Adrenal gland (tissue), 9 donors: ENCODE measurements at regions not wholly inside any gene's neighbourhood (a gene's known extent, or its start where the extent isn't known, plus 50 kb on each side); places are given as distances from the start of the nearest gene placed in this dataset.
"Not testable (repeated sequence)": the region's sequence is repeated elsewhere in the genome, so short reads cannot be mapped to it uniquely, and the experiment has no call there.

Source experiments
- DNase-seq, 7 donors: peaks; one replicate each; pipeline ENCODE4 v3.0.0-alpha.2; 2019 to 2020
- H3K27ac ChIP-seq, 5 donors: fragments of 200-600 bp; sonication (generic) in 4 of 5; 1 replicate in 3 of 5; 2 replicates in 2 of 5; pipeline versions ENCODE4 v1.5.1 to v1.8.0; 2016 to 2020; ENCODE audit warnings: mild to moderate bottlenecking in 1 of 5
- H3K27me3 ChIP-seq: fragments of 200-600 bp; 2 replicates; pipeline ENCODE4 v1.8.0; 2021
- H3K36me3 ChIP-seq, 2 donors: fragments of 200-600 bp; replicated peaks in 1 of 2; 1 replicate in 1 of 2; 2 replicates in 1 of 2; pipeline versions ENCODE4 v1.5.1 to v1.8.0; 2018 to 2022
- H3K4me1 ChIP-seq, 2 donors: fragments of 200-600 bp; replicated peaks in 1 of 2; 1 replicate in 1 of 2; 2 replicates in 1 of 2; pipeline versions ENCODE4 v1.5.1 to v1.8.0; 2018 to 2021
- H3K4me3 ChIP-seq, 4 donors: fragments of 200-600 bp; sonication (generic) in 3 of 4; one replicate each; pipeline ENCODE4 v1.5.1; 2016 to 2018
- H3K9me3 ChIP-seq, 3 donors: fragments of 200-600 bp; sonication (generic) in 1 of 3; replicated peaks in 1 of 3; 1 replicate in 2 of 3; 2 replicates in 1 of 3; pipeline versions ENCODE4 v1.5.1 to v1.8.0; 2016 to 2021
- CTCF ChIP-seq, 6 experiments: fragments of 450-650 bp in 4 of 6; fragments of 200-600 bp in 2 of 6; sonication (generic) in 1 of 6; IDR thresholded peaks; 1 replicate in 5 of 6; 2 replicates in 1 of 6; pipeline versions ENCODE4 v1.5.1 to v1.8.0; 2016 to 2021; ENCODE audit warnings: antibody characterized with exemption in 6 of 6, mild to moderate bottlenecking in 2 of 6, moderate library complexity in 1 of 6
- POLR2A ChIP-seq, 2 donors: fragments of 450-650 bp; IDR thresholded peaks; one replicate each; pipeline ENCODE4 v1.6.1; 2017; ENCODE audit warnings: antibody characterized with exemption in 2 of 2, mild to moderate bottlenecking in 2 of 2, moderate library complexity in 1 of 2
- WGBS, 4 donors: extraction: QIAGEN DNeasy Blood & Tissue Kit in 2 of 4; methylation state at CpG; one replicate each; pipeline versions ENCODE4 v1.1.5 to v1.1.7; 2013 to 2017; 5-methylcytosine and 5-hydroxymethylcytosine counted together
- intact Hi-C, 2 donors: fragments of 100-400 bp; cut with DNase I; formaldehyde crosslinking; loops; one replicate each; pipeline versions ENCODE4 v1.14.1 to v1.15.0; 2022 to 2023
- donor health status: healthy with polysubstance abuse.
- donor health status: Bipolar disorder and iron deficiency.
- donor health status: DM: yes; HTN: yes; CAD: no.
- donor health status: DM: no; HTN: no; CAD: no.
- donor health status: DM: no; HTN: no; CAD: no.

GRCh38 chr5:120818128-120818527, 354.0 kb downstream of the PRR16 start:
- no peak for DNase-seq
- H3K27ac ChIP-seq, result no peak overlapping the region
- no peak overlapping the region for H3K4me3 ChIP-seq
- no peaks in the 10 kb centered on the region for H3K27me3 ChIP-seq
- no peaks in the 10 kb centered on the region for H3K9me3 ChIP-seq
- no peaks in the 10 kb centered on the region for H3K4me1 ChIP-seq
- 78 to 89% (median 83%) methylated on average over 6 of the region's 6 CpGs for WGBS, 4 donors
- H3K36me3 ChIP-seq, result no peaks in the 10 kb centered on the region
- TF ChIP-seq POLR2A (IDR thresholded peaks at IDR 0.05) (no peak), CTCF (IDR thresholded peaks at IDR 0.05) (no peak)
- intact Hi-C loops, result no loop called here

GRCh38 chr5:120823328-120823727, 359.2 kb downstream of the PRR16 start:
- no peaks in the 10 kb centered on the region for H3K36me3 ChIP-seq
- no peaks in the 10 kb centered on the region for H3K9me3 ChIP-seq
- no peak overlapping the region for H3K4me3 ChIP-seq
- no peak overlapping the region for H3K27ac ChIP-seq
- WGBS, 4 donors, result 56 to 84% (median 76%) methylated on average over 1 of the region's 1 CpG
- TF ChIP-seq CTCF (IDR thresholded peaks at IDR 0.05), result no peak
- no peak for TF ChIP-seq POLR2A (IDR thresholded peaks at IDR 0.05)
- intact Hi-C loops, result no loop called here
- H3K27me3 ChIP-seq, result no peaks in the 10 kb centered on the region
- DNase-seq, result no peak
- H3K4me1 ChIP-seq, result no peaks in the 10 kb centered on the region

GRCh38 chr5:120831646-120832045, 367.5 kb downstream of the PRR16 start:
- H3K36me3 ChIP-seq, H3K4me1 ChIP-seq, H3K27ac ChIP-seq, H3K27me3 ChIP-seq, H3K4me3 ChIP-seq, H3K9me3 ChIP-seq, intact Hi-C loops, DNase-seq: not testable (repeated sequence)
- WGBS, 4 donors, result 79 to 85% (median 83%) methylated on average over 11 to 13 of the region's 13 CpGs

GRCh38 chr5:120841830-120842229, 377.7 kb downstream of the PRR16 start:
- no peaks in the 10 kb centered on the region for H3K4me1 ChIP-seq
- no peak overlapping the region for H3K27ac ChIP-seq
- H3K9me3 ChIP-seq, result no peaks in the 10 kb centered on the region
- H3K4me3 ChIP-seq, result no peak overlapping the region
- H3K27me3 ChIP-seq, result no peaks in the 10 kb centered on the region
- no peak for DNase-seq
- intact Hi-C loops, result no loop called here
- no peak for TF ChIP-seq CTCF (IDR thresholded peaks at IDR 0.05)
- TF ChIP-seq POLR2A (IDR thresholded peaks at IDR 0.05), result no peak
- no peaks in the 10 kb centered on the region for H3K36me3 ChIP-seq

- Histone ChIP-seq H3K27me3 (no peaks in the 10 kb centered on the region), H3K27ac (no peak overlapping the region), H3K36me3 (no peaks in the 10 kb centered on the region), H3K4me1 (no peaks in the 10 kb centered on the region), H3K9me3 (no peaks in the 10 kb centered on the region), H3K4me3 (no peak overlapping the region)
- WGBS, 4 donors, result 32 to 50% (median 48%) methylated on average over 3 of the region's 3 CpGs
- TF ChIP-seq CTCF (IDR thresholded peaks at IDR 0.05) (no peak), POLR2A (IDR thresholded peaks at IDR 0.05) (no peak)
- DNase-seq, result no peak
- intact Hi-C loops, result no loop called here
These were observed 379.4 kb downstream of the PRR16 start for GRCh38 chr5:120843390-120843980.
